ENCODE measurements at regions not wholly inside any gene's neighbourhood (a gene's known extent, or its start where the extent isn't known, plus 50 kb on each side); places are given as distances from the start of the nearest gene placed in this dataset.

- no peak for TF ChIP-seq CTCF (IDR thresholded peaks at IDR 0.05)
- no peak for TF ChIP-seq POLR2A (IDR thresholded peaks at IDR 0.05)
Observed at GRCh38 chr3:34305266-34305665, 506.8 kb downstream of the PDCD6IP start.

Measured in esophagus squamous epithelium (tissue), 4 donors.